GM12873 (cell line): ENCODE measurements at regions not wholly inside any gene's neighbourhood (a gene's known extent, or its start where the extent isn't known, plus 50 kb on each side); places are given as distances from the start of the nearest gene placed in this dataset.

Experiments
- CTCF ChIP-seq: IDR thresholded peaks from 2 replicates; pipeline ENCODE4 v1.5.1; 2012; ENCODE audit warnings: low read depth, mild to moderate bottlenecking, moderate library complexity, low read length, control low read depth; ENCODE audit not compliant: insufficient read depth; ENCODE audit errors: missing control alignments

GRCh38 chr1:21344098-21344749, 54.0 kb upstream of the ECE1 start:
- TF ChIP-seq CTCF = no peak

GRCh38 chr1:21342961-21343838, 52.9 kb upstream of the ECE1 start:
- no peak for TF ChIP-seq CTCF

GRCh38 chr1:21341517-21342078, 51.3 kb upstream of the ECE1 start:
- no peak for TF ChIP-seq CTCF

- no peak for TF ChIP-seq CTCF
These were observed 50.8 kb upstream of the ECE1 start for GRCh38 chr1:21341022-21341421.

GRCh38 chr1:21340230-21340945, 50.1 kb upstream of the ECE1 start:
- no peak for TF ChIP-seq CTCF
